Loucy (cell line): ENCODE measurements at regions not wholly inside any gene's neighbourhood (a gene's known extent, or its start where the extent isn't known, plus 50 kb on each side); places are given as distances from the start of the nearest gene placed in this dataset.

ENCODE experiments used
- CTCF ChIP-seq: fragments of 200-600 bp; sonication (generic); conservative IDR thresholded peaks from 2 replicates; pipeline ENCODE4 v1.5.1; 2014; ENCODE audit warnings: mild to moderate bottlenecking, antibody characterized with exemption, low read length
- EZH2phosphoT487 ChIP-seq: fragments of 200-600 bp; IDR thresholded peaks from 2 replicates; pipeline ENCODE4 v1.6.1; 2018; ENCODE audit warnings: antibody characterized with exemption, mild to moderate bottlenecking, moderate library complexity, borderline replicate concordance

DNA sequence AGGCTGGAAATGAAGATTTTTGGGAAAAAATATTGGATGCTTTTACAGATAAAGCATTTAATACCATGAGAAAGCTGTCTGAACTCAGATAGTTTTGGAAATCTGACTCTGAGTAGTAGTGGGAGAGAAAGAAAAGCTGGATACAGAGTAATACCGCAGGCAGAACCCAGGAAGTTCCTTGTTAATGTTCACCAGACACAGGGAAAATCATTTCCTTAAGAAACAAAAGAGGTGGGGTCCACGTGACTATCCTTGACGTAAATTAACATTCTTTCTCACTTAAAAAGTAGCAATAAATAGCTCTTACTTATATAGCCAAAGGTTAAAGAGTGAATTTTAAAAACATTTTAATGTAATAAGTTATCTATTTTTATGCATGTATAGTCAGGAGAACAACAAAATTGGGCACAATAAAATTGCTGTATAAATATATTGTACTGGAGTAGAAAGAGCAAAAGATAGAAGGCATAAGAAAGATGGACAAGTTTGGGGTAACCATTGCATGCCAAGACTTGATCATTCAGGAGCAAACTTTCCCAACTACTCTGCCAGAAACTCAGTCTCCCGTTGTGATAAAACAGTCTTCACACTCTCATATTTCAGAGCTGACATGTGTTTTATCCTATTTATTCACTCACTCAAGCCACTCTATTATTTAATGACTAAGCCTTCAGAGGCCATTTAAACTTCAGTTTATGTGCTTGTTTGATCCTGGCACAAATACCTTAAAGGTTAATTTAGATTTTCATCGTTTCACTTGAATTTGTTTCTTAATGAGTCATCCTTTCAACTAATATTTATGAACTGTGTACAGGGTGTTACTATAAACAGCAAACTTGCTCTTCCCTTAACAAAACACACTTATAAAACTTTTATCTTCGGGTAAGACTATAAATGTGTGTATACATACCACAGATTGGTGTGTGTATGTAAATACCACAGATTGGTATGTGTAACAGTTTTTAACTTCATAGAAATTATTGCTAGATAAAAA lies 143.1 kb downstream of the GNAI1 start:
- TF ChIP-seq EZH2phosphoT487 (no peak), CTCF (no peak)
